HG03457 (cell line): ENCODE measurements at regions not wholly inside any gene's neighbourhood (a gene's known extent, or its start where the extent isn't known, plus 50 kb on each side); places are given as distances from the start of the nearest gene placed in this dataset.

ENCODE experiments used
- ATAC-seq: cut with Tn5 transposase; IDR thresholded peaks from one replicate; pipeline ENCODE4 v1.9.1; 2021; ENCODE audit warnings: moderate number of reproducible peaks; ENCODE audit not compliant: unreplicated experiment

- no peak for ATAC-seq
These were observed 314.7 kb downstream of the TXNL1 start for GRCh38 chr18:56323673-56324072.

DNA sequence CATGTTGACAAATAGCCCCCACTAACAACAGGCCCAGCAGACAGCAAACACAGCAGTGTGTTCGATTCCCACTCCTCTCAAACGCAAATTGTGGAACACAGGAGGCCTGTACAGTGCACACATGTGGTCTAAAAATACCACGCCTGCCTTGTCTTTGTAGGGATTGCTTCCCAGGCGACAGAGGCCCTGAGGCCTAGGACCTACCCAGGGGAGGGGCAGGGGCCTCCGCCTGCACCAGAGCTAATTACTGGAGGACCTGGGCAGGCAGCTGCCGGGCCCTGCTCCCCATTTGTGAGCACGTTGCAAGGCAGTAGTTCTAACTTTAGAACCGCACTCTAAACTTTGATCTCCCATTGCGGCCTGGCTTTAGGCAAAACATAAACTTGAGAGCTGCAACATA, 316.0 kb downstream of the TXNL1 start:
- no peak for ATAC-seq

GRCh38 chr18:56321470-56321869, 316.9 kb downstream of the TXNL1 start:
- ATAC-seq: no peak

DNA sequence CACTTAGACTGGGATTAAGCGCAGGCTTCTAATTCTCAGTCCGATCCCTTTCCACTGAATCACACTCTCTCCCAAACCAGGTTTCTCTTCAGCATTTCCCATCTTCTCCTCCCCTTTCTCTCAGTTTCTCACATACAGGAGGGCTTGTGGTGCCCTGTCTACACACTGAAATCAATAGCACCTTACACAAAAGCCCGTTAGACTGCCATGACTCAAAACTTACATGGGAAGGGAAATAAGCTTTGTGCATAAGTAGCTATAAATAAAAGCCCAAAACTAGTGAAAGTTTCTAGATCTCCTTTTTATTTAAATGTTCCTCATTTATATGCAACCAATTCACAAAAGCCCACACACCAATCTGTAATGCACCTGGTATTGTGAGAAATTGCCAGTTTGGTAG, 318.4 kb downstream of the TXNL1 start:
- no peak for ATAC-seq

DNA sequence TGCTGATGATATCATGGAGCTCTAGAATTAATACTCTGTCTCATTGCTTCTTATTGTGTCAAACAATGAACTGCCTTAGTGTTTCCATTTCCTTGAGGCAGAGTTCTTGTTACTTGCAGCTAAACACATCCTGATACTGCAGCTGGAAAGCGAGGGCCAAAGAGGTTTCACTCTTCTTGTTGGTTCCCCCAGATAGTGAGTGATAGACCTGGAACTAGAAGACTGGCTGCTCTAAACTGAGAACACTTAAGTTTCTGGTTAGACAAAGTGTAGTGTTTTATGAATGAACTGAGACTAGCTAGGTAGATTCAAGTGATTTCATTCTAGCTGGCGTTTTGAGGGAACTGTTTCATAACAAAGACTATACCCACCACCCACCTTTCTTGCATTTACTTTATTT, 321.7 kb downstream of the TXNL1 start:
- no peak for ATAC-seq

DNA sequence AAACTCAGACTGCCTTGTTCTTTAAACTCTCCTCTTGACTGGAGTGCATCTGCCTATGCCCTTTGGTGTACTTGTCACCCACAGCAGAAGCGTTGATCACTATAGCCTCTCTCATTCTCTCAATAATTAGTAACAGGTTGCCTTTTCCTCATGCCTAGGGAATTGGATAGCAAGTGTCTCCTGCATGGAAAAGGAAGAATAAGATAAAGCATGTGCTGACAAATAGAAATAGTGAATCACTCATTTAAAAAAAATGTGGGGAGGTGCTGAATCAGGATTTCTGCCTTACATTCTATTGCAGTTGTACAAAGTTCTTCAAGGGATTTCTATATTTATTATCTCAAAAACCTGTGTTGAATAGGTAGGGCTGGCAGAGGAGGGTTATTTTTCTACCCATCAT, 323.0 kb downstream of the TXNL1 start:
- ATAC-seq: no peak

DNA sequence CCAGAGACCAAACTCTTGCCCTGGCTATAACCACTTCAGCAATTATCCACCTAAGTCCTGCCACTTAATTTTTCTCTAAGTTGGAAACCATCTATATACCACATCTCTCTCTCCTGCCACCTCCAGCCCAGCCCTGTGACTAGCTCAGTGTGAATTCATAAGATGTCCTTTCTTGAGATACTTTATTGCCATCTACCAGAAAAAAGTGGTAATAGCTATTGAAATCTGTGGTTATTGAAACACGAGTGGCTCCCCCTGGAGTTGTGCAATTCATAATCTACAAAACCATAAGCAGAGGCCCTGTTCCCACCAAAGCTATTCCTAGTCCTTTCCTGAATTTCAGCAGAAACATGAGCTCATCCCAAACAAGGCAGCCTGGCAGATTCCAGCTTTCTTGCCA, 324.0 kb downstream of the TXNL1 start:
- ATAC-seq: no peak

- ATAC-seq: no peak
These were observed 325.6 kb downstream of the TXNL1 start for GRCh38 chr18:56312551-56313335.

- ATAC-seq: no peak
These were observed 329.3 kb downstream of the TXNL1 start for GRCh38 chr18:56309104-56309503.

GRCh38 chr18:56307354-56308170, 330.8 kb downstream of the TXNL1 start:
- no peak for ATAC-seq

DNA sequence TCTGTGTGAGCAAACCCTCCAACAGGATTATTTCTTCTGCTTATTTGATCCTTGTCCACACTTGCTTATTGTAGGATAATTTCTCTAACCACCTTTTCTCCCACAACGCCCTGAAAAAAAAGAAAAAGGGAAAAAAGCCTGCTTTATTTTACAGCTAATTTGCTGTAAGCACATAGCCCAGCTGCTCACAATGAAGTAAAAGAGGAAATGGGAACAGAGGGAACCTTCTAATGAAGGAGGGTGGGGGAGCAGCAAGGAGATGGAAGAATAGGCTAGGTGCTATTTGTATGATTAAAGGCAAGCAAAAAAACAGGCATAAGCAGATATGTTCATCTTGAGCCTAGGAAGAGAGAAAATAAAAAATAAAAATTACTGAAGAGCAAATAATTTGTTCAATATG, 331.6 kb downstream of the TXNL1 start:
- ATAC-seq: no peak

DNA sequence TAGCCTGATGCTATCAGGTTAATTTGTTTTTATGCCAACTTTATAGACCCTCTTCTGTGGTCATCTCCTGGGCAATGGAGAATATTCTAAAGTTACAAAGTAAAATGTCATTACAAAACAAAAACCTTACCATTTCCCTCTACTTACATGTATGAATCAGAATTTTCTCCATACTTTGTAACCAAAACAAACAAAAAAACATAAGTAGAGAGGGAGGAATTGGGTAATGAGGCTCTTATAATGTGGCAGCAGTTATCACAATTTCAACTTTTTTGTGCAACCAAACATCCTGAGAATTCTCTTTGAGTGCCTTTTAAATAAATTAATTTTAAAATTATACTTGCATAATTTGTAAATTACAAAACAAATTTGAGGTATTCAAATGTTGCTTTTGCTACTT, 332.8 kb downstream of the TXNL1 start:
- ATAC-seq: no peak

- ATAC-seq: no peak
These were observed 336.2 kb downstream of the TXNL1 start for GRCh38 chr18:56302156-56302555.

GRCh38 chr18:56299740-56300139, 338.7 kb downstream of the TXNL1 start:
- ATAC-seq: no peak

DNA sequence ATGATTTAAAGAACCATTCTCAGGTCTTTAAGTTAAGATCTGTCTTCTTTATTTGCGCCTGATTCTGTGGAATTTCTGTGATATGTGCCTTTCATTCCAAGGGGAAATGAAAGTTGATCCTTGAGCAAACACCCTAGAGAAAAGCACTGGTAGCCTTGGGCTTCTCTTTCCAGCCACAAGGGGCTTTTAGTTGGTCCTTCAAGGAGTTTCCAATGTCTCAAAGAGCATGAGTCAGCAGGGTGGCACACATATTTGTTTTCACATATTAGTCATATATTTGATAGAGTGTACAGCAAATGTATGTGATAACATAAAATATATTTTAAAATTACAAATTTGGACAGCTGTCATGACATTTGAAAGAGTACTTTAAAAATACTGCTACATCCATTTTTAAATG, 339.5 kb downstream of the TXNL1 start:
- ATAC-seq: no peak

DNA sequence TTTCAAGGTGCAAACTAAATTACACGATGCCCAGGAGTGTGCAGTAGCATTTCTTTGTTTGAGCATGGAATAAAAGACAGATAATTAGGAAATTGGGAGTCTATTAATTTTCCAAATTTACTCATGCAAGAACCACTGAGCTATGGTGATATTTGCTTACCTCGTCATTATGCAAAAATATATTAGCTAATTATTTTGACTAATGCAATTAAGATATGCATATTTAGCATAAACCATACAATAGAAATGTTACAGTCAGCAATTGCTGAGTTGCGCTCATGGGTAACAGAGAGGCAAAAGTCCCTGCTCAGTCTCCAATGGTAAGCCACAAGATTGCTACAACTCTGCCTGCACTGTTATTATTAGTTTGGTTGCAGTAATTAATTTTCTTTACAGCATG, 342.0 kb downstream of the TXNL1 start:
- no peak for ATAC-seq

DNA sequence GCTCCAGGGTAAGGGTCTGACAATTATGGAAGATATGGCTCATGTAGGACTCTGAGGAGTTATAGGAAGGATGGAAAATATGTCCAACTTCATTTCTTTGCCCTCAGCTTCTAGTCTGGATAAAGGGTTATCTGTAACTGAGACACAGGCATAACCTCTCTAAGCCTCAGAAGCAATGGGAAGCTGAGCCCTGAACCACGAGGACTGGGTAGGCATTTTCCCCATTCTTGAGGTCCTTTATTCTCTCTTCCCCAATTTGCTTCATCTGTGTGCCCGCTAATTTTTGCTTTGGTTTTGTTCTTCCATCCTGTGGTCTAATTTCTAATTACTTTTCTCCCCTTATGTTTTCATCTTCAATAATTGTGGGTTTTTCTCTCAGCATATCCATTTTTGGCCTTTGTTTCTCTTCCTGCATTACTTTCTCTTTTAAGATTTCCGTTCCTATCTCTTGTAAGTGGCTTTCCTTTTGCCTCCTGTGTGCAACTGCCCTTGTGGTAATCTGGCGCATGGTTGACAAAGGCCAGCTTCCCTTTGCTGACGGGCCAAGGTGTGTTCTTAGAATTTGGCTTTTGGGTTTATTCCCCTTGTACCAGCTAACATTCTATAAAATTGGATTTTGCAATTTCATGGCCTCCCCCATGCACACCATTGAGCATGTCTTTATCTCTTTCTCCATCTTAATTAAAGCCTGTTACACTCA, 343.8 kb downstream of the TXNL1 start:
- ATAC-seq: no peak

DNA sequence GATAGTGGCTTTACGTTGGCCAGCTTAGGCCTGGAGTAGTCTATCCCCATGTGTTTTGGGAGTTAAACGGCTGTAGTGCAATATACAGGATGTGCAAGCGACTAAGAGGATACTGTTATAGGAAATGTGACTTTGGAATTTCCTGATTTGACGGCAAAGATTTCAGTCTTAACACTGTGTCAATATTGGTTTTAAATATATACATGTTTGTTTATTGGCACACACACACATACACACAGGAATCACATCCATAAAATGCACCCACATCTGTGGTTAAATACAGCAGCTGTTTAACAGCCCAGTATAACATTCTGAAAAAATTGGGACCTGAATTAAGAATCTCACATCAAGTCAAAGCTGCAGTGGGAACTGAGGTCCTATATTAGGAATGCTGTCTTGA, 347.1 kb downstream of the TXNL1 start:
- no peak for ATAC-seq

GRCh38 chr18:56289381-56289780, 349.0 kb downstream of the TXNL1 start:
- ATAC-seq: no peak

- no peak for ATAC-seq
These were observed 351.5 kb downstream of the TXNL1 start for GRCh38 chr18:56286775-56287325.

DNA sequence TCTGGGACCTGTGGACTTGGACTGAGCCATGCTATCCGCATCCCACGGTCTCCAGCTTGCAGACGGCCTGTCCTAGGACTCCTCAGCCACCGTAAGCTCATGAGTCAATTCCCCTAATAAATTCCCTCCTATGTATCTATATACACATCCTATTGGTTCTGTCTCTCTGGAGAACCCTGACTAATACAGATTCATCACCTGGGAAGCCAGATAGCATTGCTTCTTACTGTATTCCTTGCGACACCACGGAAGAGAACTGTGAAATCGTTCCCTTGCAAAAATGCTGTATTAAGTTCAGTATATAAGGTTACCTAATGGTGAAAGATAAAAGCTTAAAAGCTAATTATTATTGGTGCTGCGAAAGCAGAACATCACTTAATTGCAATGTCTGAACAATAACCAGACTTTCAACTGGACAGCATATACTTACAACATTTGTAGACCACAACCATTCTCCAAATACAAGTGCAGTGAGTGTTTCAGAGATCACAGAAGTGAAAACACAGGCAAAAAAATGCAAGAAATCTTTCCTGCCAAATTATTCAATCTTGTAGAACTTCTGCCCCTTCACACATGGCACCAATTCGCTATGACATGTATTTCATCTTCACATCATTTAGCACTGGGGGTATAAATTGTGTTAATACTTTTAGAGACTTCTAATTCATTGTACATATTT, 352.9 kb downstream of the TXNL1 start:
- ATAC-seq: no peak
